HG03439 (cell line): ENCODE measurements at regions not wholly inside any gene's neighbourhood (a gene's known extent, or its start where the extent isn't known, plus 50 kb on each side); places are given as distances from the start of the nearest gene placed in this dataset.

Experiments
- ATAC-seq: cut with Tn5 transposase; IDR thresholded peaks from one replicate; pipeline ENCODE4 v1.9.1; 2021; ENCODE audit warnings: mild to moderate bottlenecking, moderate library complexity; ENCODE audit not compliant: unreplicated experiment

DNA sequence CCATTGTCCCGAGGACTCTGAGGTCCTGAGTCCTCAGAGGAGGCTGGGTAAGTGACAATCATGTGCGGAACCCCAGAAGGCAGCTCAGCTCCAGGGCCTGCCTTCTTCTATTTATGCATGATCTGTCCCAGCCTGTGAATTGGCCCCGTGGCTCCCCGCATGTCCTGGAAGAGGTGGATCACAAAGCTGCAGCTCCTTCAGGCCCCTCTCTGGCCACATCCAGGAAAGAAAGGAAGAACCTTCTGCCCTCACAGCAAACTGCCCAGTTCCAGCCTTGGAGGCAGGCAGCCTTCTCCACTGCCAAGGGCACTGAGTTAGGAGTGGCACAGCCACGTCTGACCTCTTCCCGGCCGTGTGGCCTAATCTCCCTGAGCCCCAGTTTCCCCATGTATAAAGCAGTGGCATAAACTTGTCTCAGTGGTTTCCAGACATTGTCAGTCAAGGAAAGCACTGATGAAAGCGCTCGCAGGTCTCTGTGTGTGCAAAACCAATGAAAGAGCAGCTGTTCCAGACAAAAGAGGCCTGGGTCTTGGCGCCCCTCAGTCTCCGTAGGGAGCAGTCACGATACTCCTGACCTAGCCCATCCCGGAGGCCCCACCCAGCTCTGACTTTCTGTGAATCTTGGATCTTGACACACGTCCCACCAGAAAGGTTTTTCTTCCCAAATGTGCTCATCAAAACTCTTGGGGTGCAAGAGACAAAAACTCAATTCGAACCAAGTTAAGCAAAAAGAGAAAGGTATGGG, 497.3 kb downstream of the SHQ1 start:
- no peak for ATAC-seq

DNA sequence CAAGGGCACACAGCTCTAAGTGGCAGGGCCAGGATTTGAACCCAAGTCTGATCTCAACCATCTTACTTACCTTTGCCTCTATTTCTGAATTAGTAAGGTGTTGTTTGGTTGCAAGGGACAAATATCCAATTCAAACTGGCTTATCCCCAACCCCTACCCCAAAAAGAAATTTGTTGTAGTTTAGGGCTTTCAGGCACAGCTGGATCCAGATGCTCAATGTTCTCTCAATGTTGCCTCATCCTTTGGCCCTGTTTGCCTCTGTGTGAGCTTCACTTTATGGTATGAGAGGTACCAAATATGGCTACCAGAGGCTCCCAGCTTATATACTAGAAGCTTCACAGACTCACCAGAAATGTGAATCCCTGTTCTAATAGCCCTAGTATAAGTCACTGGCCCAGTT, 499.9 kb downstream of the SHQ1 start:
- ATAC-seq, result no peak

DNA sequence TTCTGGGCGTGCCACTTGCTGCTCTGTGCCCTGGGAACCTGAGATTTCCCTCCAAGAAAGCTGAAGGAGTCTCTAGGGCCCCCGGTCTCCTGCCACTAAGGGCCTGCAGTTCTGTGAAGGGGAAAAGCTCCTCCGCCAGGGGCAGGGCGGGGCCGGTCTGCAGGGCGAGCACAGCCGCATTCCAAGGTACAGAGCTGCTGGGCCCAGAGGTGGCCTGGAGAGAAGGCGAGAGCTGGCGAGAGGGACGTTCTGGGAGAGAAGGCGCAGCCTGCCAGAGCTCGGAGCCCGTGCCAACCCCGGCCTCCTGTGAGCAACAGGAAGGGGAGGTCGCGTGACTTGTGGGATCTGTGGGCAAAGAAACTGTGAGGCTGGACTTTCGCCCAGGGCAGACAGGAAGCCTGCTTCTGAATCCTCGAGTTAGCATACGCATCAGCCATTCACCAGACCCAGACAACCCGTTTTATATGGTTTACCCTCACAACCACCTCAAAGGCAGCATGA, 500.4 kb downstream of the SHQ1 start:
- ATAC-seq, result no peak

DNA sequence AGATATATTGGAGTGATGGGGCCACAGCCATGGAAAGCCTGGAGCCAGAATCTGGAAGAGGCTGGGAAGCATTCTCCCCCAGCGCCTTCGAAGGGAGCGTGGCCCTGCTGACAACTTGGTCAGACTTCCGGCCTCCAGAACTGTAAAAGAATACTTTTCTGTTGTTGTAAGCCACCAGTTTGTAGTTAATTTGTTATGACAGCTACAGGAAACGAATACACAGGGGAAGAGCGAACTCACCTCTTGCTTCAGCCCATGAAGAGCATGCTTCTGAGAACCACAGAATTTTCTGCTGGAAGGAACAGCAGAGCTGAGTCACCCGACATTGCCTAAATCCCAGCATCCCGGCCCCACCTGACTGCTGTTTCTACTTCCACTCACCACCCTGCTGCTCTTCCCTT, 501.7 kb downstream of the SHQ1 start:
- ATAC-seq, result no peak

DNA sequence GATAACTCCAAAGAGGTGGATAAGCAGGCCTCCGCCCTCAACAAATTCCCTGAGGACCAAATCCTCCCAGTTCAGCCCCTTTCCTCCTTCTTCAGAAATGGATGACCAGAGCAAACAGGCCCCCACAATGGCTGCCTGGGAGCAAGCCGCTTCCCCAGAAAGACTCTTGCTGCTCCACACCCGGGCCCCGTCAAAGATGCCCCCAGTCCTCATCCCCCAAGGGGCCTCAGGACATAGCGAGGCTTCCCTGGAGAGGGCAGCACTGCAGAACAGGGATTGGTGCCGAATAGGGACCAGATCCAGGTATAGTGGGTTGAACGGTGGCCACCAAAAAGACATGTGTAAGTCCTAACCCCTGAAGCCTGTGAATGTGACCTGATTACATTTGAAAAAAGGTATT, 502.3 kb downstream of the SHQ1 start:
- no peak for ATAC-seq

DNA sequence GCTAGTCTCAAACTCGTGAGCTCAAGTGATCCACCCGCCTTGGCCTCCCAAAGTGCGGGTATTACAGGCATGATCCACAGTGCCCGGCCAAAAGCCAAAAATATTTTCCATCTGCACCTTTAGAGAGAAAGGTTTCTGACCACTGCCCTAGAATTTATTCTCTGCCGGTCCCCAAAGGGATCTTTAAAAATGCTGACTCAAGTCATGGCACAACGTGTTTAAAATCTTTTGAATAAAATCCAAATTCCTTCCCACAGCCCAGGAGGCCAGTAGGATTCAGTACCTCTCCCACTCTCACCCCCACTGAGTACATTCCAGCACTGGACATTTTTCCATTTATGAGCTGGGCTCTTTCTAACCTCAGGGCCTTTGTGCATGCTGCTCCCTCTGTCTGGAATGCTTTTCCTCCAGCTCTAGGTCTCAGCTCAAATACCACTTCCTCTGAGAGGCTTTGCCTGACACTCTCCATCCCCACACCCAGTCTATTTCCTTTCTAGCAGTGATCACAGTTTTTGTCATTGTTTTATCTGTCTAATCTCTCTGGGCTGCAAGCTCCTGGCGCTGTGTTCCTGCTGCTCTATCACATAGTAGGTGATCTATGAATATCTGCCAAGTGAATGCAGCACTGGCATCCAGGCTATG, 502.9 kb downstream of the SHQ1 start:
- no peak for ATAC-seq

DNA sequence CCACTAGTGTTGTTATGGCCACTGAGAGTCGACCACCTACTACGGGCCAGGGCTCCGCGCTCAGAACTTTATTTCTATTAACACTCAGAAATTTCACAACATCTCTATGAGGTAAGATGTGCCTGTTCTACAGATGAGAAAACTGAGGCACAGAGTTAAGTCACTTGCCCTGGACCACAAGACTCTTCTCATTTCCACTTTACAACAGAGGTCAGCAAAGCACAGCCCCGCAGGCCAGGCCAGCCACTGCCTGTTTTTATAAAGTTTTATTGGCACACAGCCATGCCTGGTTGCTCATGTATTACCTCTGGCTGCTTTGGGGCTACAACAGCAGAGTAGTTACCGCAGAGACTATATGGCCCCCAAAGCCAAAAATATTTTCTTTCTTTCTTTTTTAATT, 503.6 kb downstream of the SHQ1 start:
- no peak for ATAC-seq

DNA sequence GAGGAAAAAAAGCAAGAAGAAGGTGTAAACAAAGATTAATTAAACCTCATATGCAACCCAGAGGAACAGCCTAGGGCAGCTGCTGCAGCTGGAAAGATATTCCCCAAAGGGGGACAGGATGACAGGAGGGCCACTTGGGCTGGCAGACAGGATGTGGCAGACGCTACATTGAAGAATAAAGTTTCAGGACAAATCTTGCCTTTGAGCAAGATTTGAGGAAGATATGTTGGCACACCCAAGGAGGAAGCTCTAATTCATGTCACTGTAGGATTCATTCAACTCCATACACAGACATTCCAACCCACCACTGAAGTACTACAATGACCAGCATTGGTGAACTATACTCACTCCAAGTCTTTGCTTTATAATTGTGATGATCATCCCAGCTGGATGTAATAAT, 504.0 kb downstream of the SHQ1 start:
- no peak for ATAC-seq

DNA sequence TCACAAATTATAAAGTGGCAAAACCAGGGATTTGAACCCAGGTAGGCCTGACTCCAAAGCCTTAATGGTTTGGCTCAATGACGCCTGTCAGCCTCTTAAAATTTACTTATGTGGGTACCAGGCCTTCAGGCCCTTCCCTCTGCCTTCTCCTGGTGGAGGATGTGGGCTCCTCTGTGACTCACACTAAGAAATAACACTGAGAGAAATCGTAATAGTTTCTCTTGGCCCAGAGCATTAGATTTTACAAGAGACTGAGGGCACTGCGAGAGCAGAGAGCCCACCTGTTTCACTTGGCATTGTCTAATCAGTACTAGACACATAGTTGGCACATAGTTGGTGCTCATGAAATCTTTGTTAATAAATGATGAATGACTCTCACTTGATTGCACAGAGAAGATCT, 505.2 kb downstream of the SHQ1 start:
- no peak for ATAC-seq

DNA sequence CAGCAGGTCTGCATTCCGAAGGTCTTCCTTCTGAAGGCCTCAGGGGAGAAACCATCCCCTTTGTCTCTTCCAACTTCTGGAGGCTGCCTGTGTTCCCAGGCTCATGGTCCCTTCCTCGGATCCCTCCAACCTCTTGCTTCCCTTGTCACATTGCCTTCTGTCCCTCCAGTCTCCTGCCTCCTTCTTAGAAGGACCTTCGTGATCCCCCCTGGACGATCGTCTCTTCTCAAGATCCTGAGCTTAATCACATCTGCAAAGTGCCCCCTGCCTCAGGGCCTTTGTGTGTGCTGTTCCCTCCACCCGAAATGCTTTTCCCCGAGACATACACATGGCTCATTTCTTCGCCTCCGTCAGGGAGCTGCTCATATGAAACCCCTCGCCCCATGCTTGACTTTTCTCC, 505.8 kb downstream of the SHQ1 start:
- ATAC-seq, result no peak

GRCh38 chr3:72341920-72342319, 506.3 kb downstream of the SHQ1 start:
- ATAC-seq, result no peak

GRCh38 chr3:72341380-72341770, 506.9 kb downstream of the SHQ1 start:
- ATAC-seq, result no peak

GRCh38 chr3:72340476-72341379, 507.5 kb downstream of the SHQ1 start:
- no peak for ATAC-seq

- ATAC-seq, result no peak
Observed at GRCh38 chr3:72340056-72340455, 508.2 kb downstream of the SHQ1 start.

DNA sequence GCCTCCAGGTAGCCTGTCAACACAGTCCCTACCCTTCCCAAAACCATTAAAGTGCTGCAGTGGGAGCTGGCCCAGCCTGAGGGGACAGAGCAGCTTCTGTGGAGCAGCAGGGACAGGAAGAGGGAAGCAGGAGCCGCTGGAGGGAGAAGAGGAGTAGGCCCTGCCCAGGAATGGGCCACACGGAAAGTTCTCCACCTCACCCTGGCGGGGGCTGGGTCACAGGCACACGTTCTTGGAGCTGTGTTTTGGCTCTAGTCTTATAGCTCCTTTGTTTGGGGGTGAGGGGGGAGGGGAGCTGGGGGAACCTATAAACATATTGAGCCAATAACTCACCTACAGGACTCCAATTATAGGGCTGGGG, 508.6 kb downstream of the SHQ1 start:
- no peak for ATAC-seq

GRCh38 chr3:72338942-72339669, 509.1 kb downstream of the SHQ1 start:
- ATAC-seq, result no peak

- ATAC-seq, result no peak
Observed at GRCh38 chr3:72338082-72338941, 509.9 kb downstream of the SHQ1 start.

- no peak for ATAC-seq
Observed at GRCh38 chr3:72337480-72337855, 510.8 kb downstream of the SHQ1 start.

DNA sequence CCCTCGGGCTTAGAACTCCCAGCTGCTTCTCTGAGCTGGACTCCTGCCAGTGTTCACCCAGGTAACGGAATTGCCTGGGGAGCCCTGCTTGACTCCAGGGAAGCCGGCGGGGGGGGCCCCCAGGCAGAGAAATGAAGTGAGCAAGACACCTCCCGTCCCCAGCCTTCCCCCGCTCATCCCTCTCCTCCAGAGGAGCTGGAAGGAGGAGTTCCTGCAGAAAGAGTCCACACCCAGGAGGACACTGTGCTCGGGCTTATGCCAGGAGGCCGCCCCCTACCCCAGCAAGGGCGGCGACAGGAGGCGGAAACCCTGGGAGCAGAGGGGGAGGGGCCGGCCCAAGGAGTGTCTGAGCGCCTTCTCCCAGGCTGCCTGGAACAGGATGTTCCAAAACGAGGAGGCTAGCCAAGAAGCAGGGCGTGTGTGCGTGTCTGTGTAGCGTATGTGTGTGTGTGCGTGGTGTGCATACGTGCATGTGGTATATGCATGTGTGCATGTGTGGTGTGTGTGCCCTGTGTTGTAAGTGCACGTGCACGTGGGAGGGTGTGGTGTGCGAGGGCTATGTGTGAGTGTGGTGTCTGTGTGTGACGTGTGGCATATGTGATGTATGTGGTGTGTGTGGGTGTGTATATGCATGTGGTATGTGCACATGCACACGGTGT, 511.3 kb downstream of the SHQ1 start:
- ATAC-seq, result no peak
